Keratinocyte (primary cell): ENCODE measurements at regions not wholly inside any gene's neighbourhood (a gene's known extent, or its start where the extent isn't known, plus 50 kb on each side); places are given as distances from the start of the nearest gene placed in this dataset.
A peak's percentile ranks its signal among the peaks of the same experiment; 100 is the strongest.

Experiments
- DNase-seq: peaks from one replicate; pipeline ENCODE4 v3.0.0-alpha.2; 2011; ENCODE audit warnings: low read depth, missing footprints, low spot score
- FAIRE-seq: peaks from 2 replicates; lab custom pipeline; 2011; peaks lifted over from hg19 to GRCh38; lab: Jason Lieb, UNC
- H2AFZ ChIP-seq: 2 replicates; pipeline ENCODE4 v1.6.0; 2012; ENCODE audit warnings: low read length, control low read depth, inconsistent platforms; ENCODE audit not compliant: control insufficient read depth
- H3K27ac ChIP-seq: 2 replicates; pipeline ENCODE4 v1.5.1; 2011; ENCODE audit warnings: low read length; ENCODE audit not compliant: control insufficient read depth, insufficient read depth
- H3K27me3 ChIP-seq: 3 replicates; pipeline ENCODE4 v1.6.0; 2011; ENCODE audit warnings: low read length; ENCODE audit not compliant: control insufficient read depth, insufficient read depth; ENCODE audit errors: extremely low read depth
- H3K36me3 ChIP-seq, 2 experiments: 2 replicates in 1 of 2; 3 replicates in 1 of 2; pipeline ENCODE4 v1.5.1; 2011; ENCODE audit warnings: low read length in 2 of 2, mild to moderate bottlenecking in 1 of 2; ENCODE audit not compliant: control insufficient read depth in 2 of 2, insufficient read depth in 2 of 2; ENCODE audit errors: extremely low read depth in 1 of 2
- H3K4me1 ChIP-seq: 3 replicates; pipeline ENCODE4 v1.5.1; 2011; ENCODE audit warnings: low read length; ENCODE audit not compliant: control insufficient read depth, insufficient read depth; ENCODE audit errors: extremely low read depth
- H3K4me2 ChIP-seq: 3 replicates; pipeline ENCODE4 v1.6.0; 2011; ENCODE audit warnings: low read depth, low read length; ENCODE audit not compliant: control insufficient read depth, insufficient read depth; ENCODE audit errors: extremely low read depth
- H3K4me3 ChIP-seq, 3 experiments: fragments of 200-600 bp in 1 of 3; sonication (generic) in 1 of 3; 2 replicates in 2 of 3; 3 replicates in 1 of 3; pipeline ENCODE4 v1.5.1; 2011 to 2016; ENCODE audit warnings: low read length in 3 of 3, mild to moderate bottlenecking in 3 of 3, control low read depth in 2 of 3, inconsistent platforms in 1 of 3, low read depth in 1 of 3, mixed read lengths in 1 of 3, mixed run types in 1 of 3, moderate library complexity in 1 of 3; ENCODE audit not compliant: control insufficient read depth in 2 of 3, insufficient read depth in 2 of 3; ENCODE audit errors: extremely low read depth in 1 of 3
- H3K79me2 ChIP-seq: 2 replicates; pipeline ENCODE4 v1.6.0; 2012; ENCODE audit warnings: low read length; ENCODE audit not compliant: control insufficient read depth, insufficient read depth
- H3K9ac ChIP-seq: 3 replicates; pipeline ENCODE4 v1.6.0; 2011; ENCODE audit warnings: low read length; ENCODE audit not compliant: control insufficient read depth, insufficient read depth; ENCODE audit errors: extremely low read depth
- H3K9me1 ChIP-seq: 3 replicates; pipeline ENCODE4 v1.6.0; 2011; ENCODE audit warnings: low read length; ENCODE audit not compliant: control insufficient read depth, insufficient read depth; ENCODE audit errors: extremely low read depth
- H3K9me3 ChIP-seq: 2 replicates; pipeline ENCODE4 v1.5.1; 2012; ENCODE audit warnings: low read depth, low read length; ENCODE audit not compliant: control insufficient read depth
- H4K20me1 ChIP-seq: 3 replicates; pipeline ENCODE4 v1.6.0; 2011; ENCODE audit warnings: low read length; ENCODE audit not compliant: control insufficient read depth, insufficient read depth; ENCODE audit errors: extremely low read depth
- EZH2 ChIP-seq: IDR thresholded peaks from one replicate; pipeline ENCODE4 v1.6.1; 2012; ENCODE audit warnings: inconsistent platforms, mild to moderate bottlenecking, low read length, moderate library complexity
- dilution Hi-C: fragments of 300-500 bp; cut with MboI; formaldehyde crosslinking; loops from one replicate; pipeline ENCODE4 v1.7.0; 2020; ENCODE audit warnings: low sequenced_read_pairs; ENCODE audit not compliant: extremely low pct_ligation_motif_present
- TF ChIP-seq, protein P1 (sequence below), 3 experiments: IDR thresholded peaks in 1 of 3; conservative IDR thresholded peaks in 1 of 3; optimal IDR thresholded peaks in 1 of 3; 2 replicates in 2 of 3; 3 replicates in 1 of 3; pipeline versions ENCODE3 to v1.5.1; 2011; ENCODE audit warnings: low read length in 3 of 3, mild to moderate bottlenecking in 3 of 3, moderate library complexity in 2 of 3, control low read depth in 1 of 3, inconsistent platforms in 1 of 3; ENCODE audit not compliant: insufficient read depth in 2 of 3; ENCODE audit errors: extremely low read depth in 1 of 3

DNA sequence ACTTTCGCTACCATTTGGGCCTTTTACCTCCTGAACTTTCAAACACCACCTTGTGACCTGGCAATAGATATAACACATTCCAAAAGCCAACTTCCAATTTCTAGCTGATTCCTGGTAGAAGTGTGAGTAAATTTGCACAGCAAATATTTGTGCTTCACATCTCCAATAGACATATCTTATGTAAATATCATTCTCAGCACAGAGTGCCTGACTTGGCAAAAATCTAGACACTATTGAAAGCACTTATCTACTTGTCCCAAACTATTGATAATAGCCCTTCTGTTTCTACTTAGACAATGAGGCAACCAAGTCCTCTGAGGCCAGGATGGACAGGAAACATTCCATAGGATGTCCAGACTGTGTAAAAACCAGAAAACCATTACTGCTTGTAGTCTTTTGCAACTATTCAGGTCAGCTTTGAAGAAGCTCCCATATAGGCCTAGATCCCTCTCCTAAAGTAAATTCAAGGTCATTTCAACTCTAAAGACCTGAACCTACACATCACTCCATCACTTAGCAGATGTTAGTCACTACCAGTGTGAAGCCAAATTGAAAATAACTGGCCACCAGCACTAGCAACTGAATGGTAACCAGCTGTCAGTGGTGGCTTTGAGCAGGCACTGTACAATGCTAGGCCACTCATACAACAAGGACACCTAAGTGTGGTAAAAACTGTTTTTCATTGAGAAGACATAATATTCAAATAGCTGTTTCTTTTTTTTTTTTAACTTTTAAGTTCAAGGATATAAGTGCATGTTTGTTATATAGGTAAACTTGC, 95.3 kb upstream of the RSPO3 start:
- FAIRE-seq = no peak
- no peak overlapping the region for H3K4me2 ChIP-seq

GRCh38 chr6:127026247-127026646, 92.2 kb upstream of the RSPO3 start:
- Histone ChIP-seq H3K4me1 (peaks cover 9% of the 10 kb centered on the region), H3K4me3 (no peak overlapping the region), H3K36me3 (no peaks in the 10 kb centered on the region), H2AFZ (no peak overlapping the region), H3K9ac (no peak overlapping the region), H3K9me1 (no peaks in the 10 kb centered on the region), H3K79me2 (no peaks in the 10 kb centered on the region), H3K27me3 (no peaks in the 10 kb centered on the region), H3K9me3 (no peaks in the 10 kb centered on the region), H3K4me2 (peak overlapping the region; percentile 43), H4K20me1 (no peaks in the 10 kb centered on the region), H3K27ac (no peak overlapping the region)
- TF ChIP-seq EZH2 = no peak
- TF ChIP-seq, protein P1, sequence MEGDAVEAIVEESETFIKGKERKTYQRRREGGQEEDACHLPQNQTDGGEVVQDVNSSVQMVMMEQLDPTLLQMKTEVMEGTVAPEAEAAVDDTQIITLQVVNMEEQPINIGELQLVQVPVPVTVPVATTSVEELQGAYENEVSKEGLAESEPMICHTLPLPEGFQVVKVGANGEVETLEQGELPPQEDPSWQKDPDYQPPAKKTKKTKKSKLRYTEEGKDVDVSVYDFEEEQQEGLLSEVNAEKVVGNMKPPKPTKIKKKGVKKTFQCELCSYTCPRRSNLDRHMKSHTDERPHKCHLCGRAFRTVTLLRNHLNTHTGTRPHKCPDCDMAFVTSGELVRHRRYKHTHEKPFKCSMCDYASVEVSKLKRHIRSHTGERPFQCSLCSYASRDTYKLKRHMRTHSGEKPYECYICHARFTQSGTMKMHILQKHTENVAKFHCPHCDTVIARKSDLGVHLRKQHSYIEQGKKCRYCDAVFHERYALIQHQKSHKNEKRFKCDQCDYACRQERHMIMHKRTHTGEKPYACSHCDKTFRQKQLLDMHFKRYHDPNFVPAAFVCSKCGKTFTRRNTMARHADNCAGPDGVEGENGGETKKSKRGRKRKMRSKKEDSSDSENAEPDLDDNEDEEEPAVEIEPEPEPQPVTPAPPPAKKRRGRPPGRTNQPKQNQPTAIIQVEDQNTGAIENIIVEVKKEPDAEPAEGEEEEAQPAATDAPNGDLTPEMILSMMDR (optimal IDR thresholded peaks at IDR 0.05 in 1 of 3, IDR thresholded peaks at IDR 0.05 in 1 of 3, conservative IDR thresholded peaks at IDR 0.05 in 1 of 3; ENCODE audit: extremely low read depth in 1 of 3, insufficient read depth in 2 of 3, low read length in 3 of 3) = no peak
- DNase-seq (peak; percentile 40), FAIRE-seq (peak; percentile 13)
- dilution Hi-C loops = no loop called here

More for the DNA sequence above, 95.3 kb upstream of the RSPO3 start:
- Histone ChIP-seq H3K4me3 (no peak overlapping the region), H3K36me3 (no peaks in the 10 kb centered on the region), H3K9me1 (no peaks in the 10 kb centered on the region), H3K79me2 (no peaks in the 10 kb centered on the region), H3K4me1 (peaks cover 9% of the 10 kb centered on the region), H3K9ac (no peak overlapping the region), H2AFZ (no peak overlapping the region), H3K9me3 (no peaks in the 10 kb centered on the region), H3K27ac (no peak overlapping the region), H3K27me3 (no peaks in the 10 kb centered on the region), H4K20me1 (no peaks in the 10 kb centered on the region)
- no peak for DNase-seq
- dilution Hi-C loops = no loop called here
- no peak for TF ChIP-seq EZH2
- TF ChIP-seq, protein P1 (optimal IDR thresholded peaks at IDR 0.05 in 1 of 3, IDR thresholded peaks at IDR 0.05 in 1 of 3, conservative IDR thresholded peaks at IDR 0.05 in 1 of 3; ENCODE audit: extremely low read depth in 1 of 3, insufficient read depth in 2 of 3, low read length in 3 of 3) = no peak
